ENCODE measurements at regions not wholly inside any gene's neighbourhood (a gene's known extent, or its start where the extent isn't known, plus 50 kb on each side); places are given as distances from the start of the nearest gene placed in this dataset.

GRCh38 chr9:32136700-32137339 lies 247.6 kb upstream of the ACO1 start (continued):
- TF ChIP-seq HHEX (CRISPR knock-in tag; IDR thresholded peaks at IDR 0.05) = peak; percentile 74; the same call in 1 of the 2 replicates
- TF ChIP-seq KLF15 (CRISPR knock-in tag; IDR thresholded peaks at IDR 0.05; ENCODE audit: borderline replicate concordance) = no peak
- TF ChIP-seq NFKBIZ (CRISPR knock-in tag; IDR thresholded peaks at IDR 0.05) = peak; percentile 82; the same call in 1 of the 2 replicates
- no peak for TF ChIP-seq ZNF713 (CRISPR knock-in tag; IDR thresholded peaks at IDR 0.05)
- TF ChIP-seq MYPOP (CRISPR knock-in tag; IDR thresholded peaks at IDR 0.05) = peak; percentile 44; the same call in 1 of the 2 replicates
- no peak for TF ChIP-seq GZF1 (CRISPR knock-in tag; IDR thresholded peaks at IDR 0.05)
- no peak for TF ChIP-seq ZNF263 (CRISPR knock-in tag; IDR thresholded peaks at IDR 0.05)
- no peak for TF ChIP-seq THAP9 (CRISPR knock-in tag; IDR thresholded peaks at IDR 0.05; ENCODE audit: borderline replicate concordance)
- TF ChIP-seq PCBP2 (optimal IDR thresholded peaks at IDR 0.05; ENCODE audit: low read depth, low read length, poor library complexity, severe bottlenecking) = no peak
- TF ChIP-seq NR2C2 (CRISPR knock-in tag; IDR thresholded peaks at IDR 0.05; ENCODE audit: borderline replicate concordance) = 0 out of 2 replicates have a peak, but pooled peaks have one; percentile 24
- TF ChIP-seq, protein P1, sequence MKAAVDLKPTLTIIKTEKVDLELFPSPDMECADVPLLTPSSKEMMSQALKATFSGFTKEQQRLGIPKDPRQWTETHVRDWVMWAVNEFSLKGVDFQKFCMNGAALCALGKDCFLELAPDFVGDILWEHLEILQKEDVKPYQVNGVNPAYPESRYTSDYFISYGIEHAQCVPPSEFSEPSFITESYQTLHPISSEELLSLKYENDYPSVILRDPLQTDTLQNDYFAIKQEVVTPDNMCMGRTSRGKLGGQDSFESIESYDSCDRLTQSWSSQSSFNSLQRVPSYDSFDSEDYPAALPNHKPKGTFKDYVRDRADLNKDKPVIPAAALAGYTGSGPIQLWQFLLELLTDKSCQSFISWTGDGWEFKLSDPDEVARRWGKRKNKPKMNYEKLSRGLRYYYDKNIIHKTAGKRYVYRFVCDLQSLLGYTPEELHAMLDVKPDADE (CRISPR knock-in tag; IDR thresholded peaks at IDR 0.05) = no peak
- peak; percentile 88; the same call in 1 of the 2 replicates for TF ChIP-seq ZNF331 (CRISPR knock-in tag; IDR thresholded peaks at IDR 0.05)
- TF ChIP-seq, protein P2, sequence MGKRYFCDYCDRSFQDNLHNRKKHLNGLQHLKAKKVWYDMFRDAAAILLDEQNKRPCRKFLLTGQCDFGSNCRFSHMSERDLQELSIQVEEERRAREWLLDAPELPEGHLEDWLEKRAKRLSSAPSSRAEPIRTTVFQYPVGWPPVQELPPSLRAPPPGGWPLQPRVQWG (CRISPR knock-in tag; IDR thresholded peaks at IDR 0.05; ENCODE audit: borderline replicate concordance, low read depth) = no peak
- peak; percentile 95; the same call in 1 of the 2 replicates for TF ChIP-seq CBX5 (CRISPR knock-in tag; IDR thresholded peaks at IDR 0.05; ENCODE audit: borderline replicate concordance)
- TF ChIP-seq ZNF12 (CRISPR knock-in tag; IDR thresholded peaks at IDR 0.05) = peak; percentile 79
- no peak for TF ChIP-seq DDIT3 (CRISPR knock-in tag; IDR thresholded peaks at IDR 0.05)
- TF ChIP-seq, protein P3, sequence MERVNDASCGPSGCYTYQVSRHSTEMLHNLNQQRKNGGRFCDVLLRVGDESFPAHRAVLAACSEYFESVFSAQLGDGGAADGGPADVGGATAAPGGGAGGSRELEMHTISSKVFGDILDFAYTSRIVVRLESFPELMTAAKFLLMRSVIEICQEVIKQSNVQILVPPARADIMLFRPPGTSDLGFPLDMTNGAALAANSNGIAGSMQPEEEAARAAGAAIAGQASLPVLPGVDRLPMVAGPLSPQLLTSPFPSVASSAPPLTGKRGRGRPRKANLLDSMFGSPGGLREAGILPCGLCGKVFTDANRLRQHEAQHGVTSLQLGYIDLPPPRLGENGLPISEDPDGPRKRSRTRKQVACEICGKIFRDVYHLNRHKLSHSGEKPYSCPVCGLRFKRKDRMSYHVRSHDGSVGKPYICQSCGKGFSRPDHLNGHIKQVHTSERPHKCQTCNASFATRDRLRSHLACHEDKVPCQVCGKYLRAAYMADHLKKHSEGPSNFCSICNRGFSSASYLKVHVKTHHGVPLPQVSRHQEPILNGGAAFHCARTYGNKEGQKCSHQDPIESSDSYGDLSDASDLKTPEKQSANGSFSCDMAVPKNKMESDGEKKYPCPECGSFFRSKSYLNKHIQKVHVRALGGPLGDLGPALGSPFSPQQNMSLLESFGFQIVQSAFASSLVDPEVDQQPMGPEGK (CRISPR knock-in tag; IDR thresholded peaks at IDR 0.05) = peak; percentile 64; the same call in 1 of the 2 replicates
- TF ChIP-seq DBP (CRISPR knock-in tag; IDR thresholded peaks at IDR 0.05; ENCODE audit: not compliant biosample characterization) = no peak
- TF ChIP-seq ZNF382 (CRISPR knock-in tag; IDR thresholded peaks at IDR 0.05; ENCODE audit: borderline replicate concordance) = no peak
- no peak for TF ChIP-seq ZNF883 (CRISPR knock-in tag; IDR thresholded peaks at IDR 0.05; ENCODE audit: not compliant biosample characterization)
